Naive thymus-derived CD4-positive, alpha-beta T cell (primary cell): ENCODE measurements at regions not wholly inside any gene's neighbourhood (a gene's known extent, or its start where the extent isn't known, plus 50 kb on each side); places are given as distances from the start of the nearest gene placed in this dataset.

ENCODE experiments used
- ATAC-seq: fragments of 150-1000 bp; cut with Tn5 transposase; 2 replicates; pipeline ENCODE4 v1.10.0; 2021; ENCODE audit warnings: mild to moderate bottlenecking, moderate library complexity
- CTCF ChIA-PET: fragments of 350-600 bp; sonication (Branson Sonifier 250); formaldehyde crosslinking; loops from one replicate; lab custom pipeline; 2021; ENCODE audit warnings: antibody characterized with exemption; lab: Charles Lee
- POLR2A ChIA-PET: fragments of 350-600 bp; sonication (Branson Sonifier 250); formaldehyde crosslinking; loops from one replicate; lab custom pipeline; 2021; ENCODE audit warnings: antibody characterized with exemption, inconsistent platforms; lab: Charles Lee
- DNase-seq, 9 donors: peaks; one replicate each; pipeline versions ENCODE4 v3.0.0 to v3.0.0-alpha.2; 2020 to 2022; ENCODE audit warnings: mixed read lengths in 1 of 9
- H3K27ac ChIP-seq: one replicate; pipeline ENCODE4 v1.7.0; 2013; ENCODE audit warnings: mild to moderate bottlenecking, low read depth, low read length, moderate library complexity
- H3K27me3 ChIP-seq, 2 donors: one replicate each; pipeline ENCODE4 v1.7.0; 2013; ENCODE audit warnings: low read length in 2 of 2, mild to moderate bottlenecking in 2 of 2, moderate library complexity in 2 of 2; ENCODE audit not compliant: control insufficient read depth in 2 of 2, insufficient read depth in 2 of 2
- H3K36me3 ChIP-seq, 3 experiments: 1 replicate in 2 of 3; 2 replicates in 1 of 3; pipeline ENCODE4 v1.7.0; 2013; ENCODE audit warnings: low read length in 3 of 3, mild to moderate bottlenecking in 3 of 3, moderate library complexity in 1 of 3; ENCODE audit not compliant: insufficient read depth in 3 of 3, control insufficient read depth in 2 of 3
- H3K4me1 ChIP-seq, 2 donors: one replicate each; pipeline ENCODE4 v1.7.0; 2013; ENCODE audit warnings: low read length in 2 of 2, mild to moderate bottlenecking in 2 of 2, moderate library complexity in 1 of 2; ENCODE audit not compliant: control insufficient read depth in 2 of 2, insufficient read depth in 2 of 2
- H3K4me3 ChIP-seq: 2 replicates; pipeline ENCODE4 v1.7.0; 2013; ENCODE audit warnings: mild to moderate bottlenecking, low read length
- H3K9me3 ChIP-seq, 3 experiments: 1 replicate in 2 of 3; 2 replicates in 1 of 3; pipeline ENCODE4 v1.7.0; 2013; ENCODE audit warnings: low read length in 3 of 3; ENCODE audit not compliant: control insufficient read depth in 2 of 3
- H3K27ac Mint-ChIP-seq, 9 donors: one replicate each; pipeline ENCODE4 v1.8.0; 2020 to 2022; ENCODE audit warnings: mixed read lengths in 9 of 9, mild to moderate bottlenecking in 8 of 9, moderate library complexity in 5 of 9, inconsistent platforms in 2 of 9
- H3K27me3 Mint-ChIP-seq, 5 donors: one replicate each; pipeline ENCODE4 v1.8.0; 2021 to 2022; ENCODE audit warnings: mixed read lengths in 5 of 5, mild to moderate bottlenecking in 1 of 5
- H3K36me3 Mint-ChIP-seq, 5 donors: one replicate each; pipeline ENCODE4 v1.8.0; 2020 to 2022; ENCODE audit warnings: mixed read lengths in 5 of 5, mild to moderate bottlenecking in 3 of 5, inconsistent platforms in 1 of 5
- H3K4me1 Mint-ChIP-seq, 7 donors: one replicate each; pipeline ENCODE4 v1.8.0; 2020 to 2022; ENCODE audit warnings: mixed read lengths in 7 of 7, mild to moderate bottlenecking in 3 of 7, inconsistent platforms in 1 of 7
- H3K4me3 Mint-ChIP-seq, 10 donors: one replicate each; pipeline ENCODE4 v1.8.0; 2020 to 2022; ENCODE audit warnings: mild to moderate bottlenecking in 10 of 10, mixed read lengths in 10 of 10, moderate library complexity in 6 of 10, inconsistent platforms in 2 of 10
- H3K9me3 Mint-ChIP-seq, 11 donors: one replicate each; pipeline ENCODE4 v1.8.0; 2020 to 2022; ENCODE audit warnings: mixed read lengths in 11 of 11, mild to moderate bottlenecking in 4 of 11, inconsistent platforms in 1 of 11, moderate library complexity in 1 of 11
- intact Hi-C, 2 donors: fragments of 100-400 bp; cut with micrococcal nuclease; formaldehyde crosslinking; loops; one replicate each; pipeline ENCODE4 v1.15.1; 2023

GRCh38 chr4:129232589-129233337, 136.8 kb downstream of the C4orf33 start:
- ChIA-PET CTCF (no interaction called here), POLR2A (no interaction called here)
- no peak overlapping the region for H3K4me3 ChIP-seq
- intact Hi-C loops: no loop called here
- DNase-seq (no peak), ATAC-seq (no peak)
- Mint-ChIP-seq H3K4me1 (peaks cover 0 to 2% (median 0%) of the 10 kb centered on the region in 7 donors), H3K27ac (no peak overlapping the region), H3K9me3 (no peaks in the 10 kb centered on the region), H3K4me3 (no peak overlapping the region), H3K27me3 (peaks cover 1 to 28% (median 14%) of the 10 kb centered on the region in 5 donors), H3K36me3 (no peaks in the 10 kb centered on the region)
- peaks cover 0 to 4% of the 10 kb centered on the region in 2 donors for H3K27me3 ChIP-seq
- no peaks in the 10 kb centered on the region for H3K36me3 ChIP-seq
- no peaks in the 10 kb centered on the region for H3K4me1 ChIP-seq
- H3K9me3 ChIP-seq: no peaks in the 10 kb centered on the region
- H3K27ac ChIP-seq: no peak overlapping the region

- no peak overlapping the region for H3K4me3 Mint-ChIP-seq
Observed at GRCh38 chr4:129233691-129234090, 137.7 kb downstream of the C4orf33 start.

GRCh38 chr4:129236351-129236750, 140.4 kb downstream of the C4orf33 start:
- Mint-ChIP-seq H3K27ac (no peak overlapping the region), H3K9me3 (peaks cover 0 to 3% (median 0%) of the 10 kb centered on the region in 11 donors), H3K4me1 (peaks cover 0 to 2% (median 0%) of the 10 kb centered on the region in 7 donors), H3K27me3 (peaks cover 0 to 19% (median 12%) of the 10 kb centered on the region in 5 donors), H3K36me3 (no peaks in the 10 kb centered on the region), H3K4me3 (no peak overlapping the region)
- ATAC-seq (no peak), DNase-seq (no peak)
- Histone ChIP-seq H3K36me3 (no peaks in the 10 kb centered on the region), H3K27ac (no peak overlapping the region), H3K4me1 (no peaks in the 10 kb centered on the region), H3K27me3 (no peaks in the 10 kb centered on the region), H3K9me3 (no peaks in the 10 kb centered on the region), H3K4me3 (no peak overlapping the region)
- POLR2A ChIA-PET: no interaction called here
- CTCF ChIA-PET: no interaction called here
- intact Hi-C loops: no loop called here

More at GRCh38 chr4:129233691-129234090, 137.7 kb downstream of the C4orf33 start:
- ChIA-PET CTCF (no interaction called here), POLR2A (no interaction called here)
- Mint-ChIP-seq H3K9me3 (no peaks in the 10 kb centered on the region), H3K27me3 (peaks cover 1 to 24% (median 14%) of the 10 kb centered on the region in 5 donors), H3K27ac (no peak overlapping the region), H3K36me3 (no peaks in the 10 kb centered on the region), H3K4me1 (peaks cover 0 to 2% (median 0%) of the 10 kb centered on the region in 7 donors)
- Histone ChIP-seq H3K9me3 (no peaks in the 10 kb centered on the region), H3K36me3 (no peaks in the 10 kb centered on the region), H3K27me3 (peaks cover 0 to 2% of the 10 kb centered on the region in 2 donors), H3K4me3 (no peak overlapping the region), H3K4me1 (no peaks in the 10 kb centered on the region), H3K27ac (no peak overlapping the region)
- DNase-seq: no peak
- ATAC-seq: no peak
- intact Hi-C loops: no loop called here

- Histone ChIP-seq H3K27ac (no peak overlapping the region), H3K27me3 (no peaks in the 10 kb centered on the region), H3K4me1 (no peaks in the 10 kb centered on the region), H3K9me3 (no peaks in the 10 kb centered on the region), H3K4me3 (no peak overlapping the region), H3K36me3 (no peaks in the 10 kb centered on the region)
- H3K27ac Mint-ChIP-seq: no peak overlapping the region
- ATAC-seq (no peak), DNase-seq (no peak)
- POLR2A ChIA-PET: no interaction called here
- H3K9me3 Mint-ChIP-seq: peaks cover 0 to 5% (median 0%) of the 10 kb centered on the region in 11 donors
- no peaks in the 10 kb centered on the region for H3K36me3 Mint-ChIP-seq
- H3K4me3 Mint-ChIP-seq: no peak overlapping the region
- H3K4me1 Mint-ChIP-seq: no peaks in the 10 kb centered on the region
- CTCF ChIA-PET: no interaction called here
- intact Hi-C loops: no loop called here
- H3K27me3 Mint-ChIP-seq: peaks cover 0 to 28% (median 11%) of the 10 kb centered on the region in 5 donors
Observed at GRCh38 chr4:129239088-129239487, 143.1 kb downstream of the C4orf33 start.

GRCh38 chr4:129240816-129241215, 144.9 kb downstream of the C4orf33 start:
- H3K4me3 Mint-ChIP-seq: no peak overlapping the region
- H3K27me3 Mint-ChIP-seq: peaks cover 0 to 32% (median 18%) of the 10 kb centered on the region in 5 donors
- ChIA-PET POLR2A (no interaction called here), CTCF (interaction anchor here (0.7 kb wide), 1 partner anchor 70 kb away, joined by 4 read pairs; no protein-coding TSS in a partner anchor)
- no peak overlapping the region for H3K27ac ChIP-seq
- DNase-seq (no peak), ATAC-seq (no peak)
- H3K4me1 Mint-ChIP-seq: no peaks in the 10 kb centered on the region
- H3K9me3 ChIP-seq: no peaks in the 10 kb centered on the region
- no peaks in the 10 kb centered on the region for H3K4me1 ChIP-seq
- H3K36me3 ChIP-seq: no peaks in the 10 kb centered on the region
- no peaks in the 10 kb centered on the region for H3K27me3 ChIP-seq
- H3K36me3 Mint-ChIP-seq: no peaks in the 10 kb centered on the region
- no peak overlapping the region for H3K4me3 ChIP-seq
- H3K9me3 Mint-ChIP-seq: peaks cover 0 to 5% (median 0%) of the 10 kb centered on the region in 11 donors
- intact Hi-C loops: no loop called here
- no peak overlapping the region for H3K27ac Mint-ChIP-seq

- no peak overlapping the region for H3K27ac Mint-ChIP-seq
- H3K27me3 ChIP-seq: no peaks in the 10 kb centered on the region
- H3K27ac ChIP-seq: no peak overlapping the region
- no peaks in the 10 kb centered on the region for H3K4me1 ChIP-seq
- ChIA-PET POLR2A (no interaction called here), CTCF (no interaction called here)
- no peaks in the 10 kb centered on the region for H3K36me3 Mint-ChIP-seq
- intact Hi-C loops: no loop called here
- DNase-seq: no peak
- H3K9me3 Mint-ChIP-seq: peaks cover 0 to 4% (median 0%) of the 10 kb centered on the region in 11 donors
- H3K4me3 Mint-ChIP-seq: no peak overlapping the region
- peaks cover 0 to 25% (median 23%) of the 10 kb centered on the region in 5 donors for H3K27me3 Mint-ChIP-seq
- H3K4me1 Mint-ChIP-seq: no peaks in the 10 kb centered on the region
- ATAC-seq: no peak
- H3K9me3 ChIP-seq: no peaks in the 10 kb centered on the region
- H3K4me3 ChIP-seq: no peak overlapping the region
- H3K36me3 ChIP-seq: no peaks in the 10 kb centered on the region
Observed at GRCh38 chr4:129246145-129246544, 150.2 kb downstream of the C4orf33 start.
